GM19455 (cell line): ENCODE measurements at regions not wholly inside any gene's neighbourhood (a gene's known extent, or its start where the extent isn't known, plus 50 kb on each side); places are given as distances from the start of the nearest gene placed in this dataset.

Source experiments
- ATAC-seq: cut with Tn5 transposase; IDR thresholded peaks from one replicate; pipeline ENCODE4 v1.9.1; 2021; ENCODE audit not compliant: unreplicated experiment

- no peak for ATAC-seq
These were observed 51.8 kb upstream of the ANK3 start for GRCh38 chr10:60441515-60441914.

- no peak for ATAC-seq
These were observed 50.0 kb upstream of the ANK3 start for GRCh38 chr10:60439641-60440040.
